DOHH2 (cell line): ENCODE measurements at regions not wholly inside any gene's neighbourhood (a gene's known extent, or its start where the extent isn't known, plus 50 kb on each side); places are given as distances from the start of the nearest gene placed in this dataset.

Source experiments
- CTCF ChIP-seq: fragments of 200-600 bp; sonication (generic); IDR thresholded peaks from one replicate; pipeline ENCODE4 v1.5.1; 2014; ENCODE audit warnings: antibody characterized with exemption, mild to moderate bottlenecking, low read depth, low read length; ENCODE audit not compliant: poor library complexity, severe bottlenecking
- EZH2phosphoT487 ChIP-seq: fragments of 200-600 bp; sonication (generic); IDR thresholded peaks from 2 replicates; pipeline ENCODE4 v1.6.1; 2017; ENCODE audit warnings: borderline replicate concordance, mild to moderate bottlenecking, antibody characterized with exemption, low read length, moderate library complexity, mixed read lengths

DNA sequence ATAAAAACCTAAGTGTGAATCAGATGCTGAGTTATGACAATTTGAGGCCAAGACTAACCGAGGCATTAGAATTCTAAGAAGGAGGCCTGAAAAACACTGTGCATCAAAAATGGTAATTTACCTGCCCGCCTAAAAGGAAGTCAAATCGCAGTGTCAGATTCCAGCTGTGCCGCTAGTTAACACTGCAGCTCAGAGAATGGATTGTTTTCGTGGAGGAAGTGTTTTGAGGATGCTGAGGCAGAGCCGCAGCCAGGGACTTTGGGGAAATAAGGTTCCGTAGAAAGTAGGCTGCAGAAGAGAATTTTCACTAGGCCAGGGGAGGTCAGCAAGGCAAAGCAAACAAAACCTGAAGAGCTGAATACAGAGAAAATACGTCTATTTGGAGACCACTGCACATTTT lies 226.4 kb upstream of the ISL1 start:
- no peak for TF ChIP-seq CTCF
- no peak for TF ChIP-seq EZH2phosphoT487
